ACC112 (cell line): ENCODE measurements at regions not wholly inside any gene's neighbourhood (a gene's known extent, or its start where the extent isn't known, plus 50 kb on each side); places are given as distances from the start of the nearest gene placed in this dataset.

Source experiments
- H2AFZ ChIP-seq: fragments of 200-600 bp; sonication (generic); one replicate; pipeline ENCODE4 v1.6.0; 2017; ENCODE audit warnings: antibody characterized with exemption, low read length; ENCODE audit not compliant: unreplicated experiment
- H3K27ac ChIP-seq: fragments of 200-600 bp; sonication (generic); 2 replicates; pipeline ENCODE4 v1.5.1; 2014; ENCODE audit warnings: low read depth, mild to moderate bottlenecking, antibody characterized with exemption, low read length, moderate library complexity
- H3K27me3 ChIP-seq: fragments of 200-600 bp; sonication (generic); 2 replicates; pipeline ENCODE4 v1.6.1; 2014; ENCODE audit warnings: mild to moderate bottlenecking, antibody characterized with exemption, low read length, moderate library complexity, mixed read lengths; ENCODE audit not compliant: insufficient read depth
- H3K36me3 ChIP-seq: fragments of 200-600 bp; sonication (generic); 2 replicates; pipeline ENCODE4 v1.6.1; 2016; ENCODE audit warnings: mild to moderate bottlenecking, antibody characterized with exemption, low read length, moderate library complexity, mixed read lengths; ENCODE audit not compliant: insufficient read depth
- H3K4me1 ChIP-seq: fragments of 200-600 bp; sonication (generic); one replicate; pipeline ENCODE4 v1.6.1; 2016; ENCODE audit warnings: low read length, mixed read lengths; ENCODE audit not compliant: insufficient read depth, unreplicated experiment, control insufficient read depth
- H3K4me3 ChIP-seq: fragments of 200-600 bp; sonication (generic); 2 replicates; pipeline ENCODE4 v1.5.1; 2014; ENCODE audit warnings: mild to moderate bottlenecking, low read depth, low read length
- H3K79me2 ChIP-seq: fragments of 200-600 bp; sonication (generic); one replicate; pipeline ENCODE4 v1.6.0; 2016; ENCODE audit warnings: low read length; ENCODE audit not compliant: control insufficient read depth, unreplicated experiment, insufficient read depth

GRCh38 chr9:75432888-75433287 is 344.6 kb downstream of the OSTF1 start:
- no peak overlapping the region for H3K27ac ChIP-seq
- H2AFZ ChIP-seq = no peak overlapping the region
- no peaks in the 10 kb centered on the region for H3K79me2 ChIP-seq
- no peak overlapping the region for H3K4me3 ChIP-seq
- H3K4me1 ChIP-seq = no peaks in the 10 kb centered on the region
- no peaks in the 10 kb centered on the region for H3K27me3 ChIP-seq
- H3K36me3 ChIP-seq = no peaks in the 10 kb centered on the region

GRCh38 chr9:75438716-75439115 is 350.4 kb downstream of the OSTF1 start:
- Histone ChIP-seq H3K36me3 (no peaks in the 10 kb centered on the region), H3K4me1 (no peaks in the 10 kb centered on the region), H3K4me3 (no peak overlapping the region), H2AFZ (no peak overlapping the region), H3K27me3 (no peaks in the 10 kb centered on the region), H3K79me2 (no peaks in the 10 kb centered on the region), H3K27ac (no peak overlapping the region)

GRCh38 chr9:75440914-75441313 is 352.6 kb downstream of the OSTF1 start:
- H2AFZ ChIP-seq = no peak overlapping the region
- H3K27me3 ChIP-seq = no peaks in the 10 kb centered on the region
- no peaks in the 10 kb centered on the region for H3K4me1 ChIP-seq
- H3K27ac ChIP-seq = no peak overlapping the region
- H3K36me3 ChIP-seq = no peaks in the 10 kb centered on the region
- H3K79me2 ChIP-seq = no peaks in the 10 kb centered on the region
- H3K4me3 ChIP-seq = no peak overlapping the region

GRCh38 chr9:75445144-75445543 is 356.8 kb downstream of the OSTF1 start:
- no peaks in the 10 kb centered on the region for H3K27me3 ChIP-seq
- no peaks in the 10 kb centered on the region for H3K79me2 ChIP-seq
- H2AFZ ChIP-seq = no peak overlapping the region
- H3K27ac ChIP-seq = no peak overlapping the region
- H3K4me3 ChIP-seq = no peak overlapping the region
- H3K4me1 ChIP-seq = no peaks in the 10 kb centered on the region
- H3K36me3 ChIP-seq = no peaks in the 10 kb centered on the region

- H3K4me3 ChIP-seq = no peak overlapping the region
- H3K27me3 ChIP-seq = no peaks in the 10 kb centered on the region
- H3K4me1 ChIP-seq = no peaks in the 10 kb centered on the region
- no peaks in the 10 kb centered on the region for H3K79me2 ChIP-seq
- no peaks in the 10 kb centered on the region for H3K36me3 ChIP-seq
- no peak overlapping the region for H2AFZ ChIP-seq
- H3K27ac ChIP-seq = no peak overlapping the region
Observed at GRCh38 chr9:75447281-75447680, 359.0 kb downstream of the OSTF1 start.

- Histone ChIP-seq H3K4me3 (no peak overlapping the region), H3K27me3 (no peaks in the 10 kb centered on the region), H3K4me1 (no peaks in the 10 kb centered on the region), H3K36me3 (no peaks in the 10 kb centered on the region), H3K79me2 (no peaks in the 10 kb centered on the region), H3K27ac (no peak overlapping the region), H2AFZ (no peak overlapping the region)
Observed at GRCh38 chr9:75448281-75448680, 360.0 kb downstream of the OSTF1 start.

GRCh38 chr9:75448955-75449354 is 360.6 kb downstream of the OSTF1 start:
- Histone ChIP-seq H2AFZ (no peak overlapping the region), H3K79me2 (no peaks in the 10 kb centered on the region)

GRCh38 chr9:75451045-75451444 is 362.7 kb downstream of the OSTF1 start:
- Histone ChIP-seq H3K4me1 (no peaks in the 10 kb centered on the region), H3K79me2 (no peaks in the 10 kb centered on the region), H3K36me3 (no peaks in the 10 kb centered on the region), H3K4me3 (no peak overlapping the region), H3K27ac (no peak overlapping the region), H2AFZ (no peak overlapping the region), H3K27me3 (no peaks in the 10 kb centered on the region)

More at GRCh38 chr9:75448955-75449354, 360.6 kb downstream of the OSTF1 start:
- Histone ChIP-seq H3K27me3 (no peaks in the 10 kb centered on the region), H3K4me3 (no peak overlapping the region), H3K4me1 (no peaks in the 10 kb centered on the region), H3K36me3 (no peaks in the 10 kb centered on the region), H3K27ac (no peak overlapping the region)

GRCh38 chr9:75451505-75451904 is 363.2 kb downstream of the OSTF1 start:
- H2AFZ ChIP-seq = no peak overlapping the region
- no peak overlapping the region for H3K4me3 ChIP-seq
- no peaks in the 10 kb centered on the region for H3K4me1 ChIP-seq
- no peaks in the 10 kb centered on the region for H3K36me3 ChIP-seq
- no peaks in the 10 kb centered on the region for H3K79me2 ChIP-seq
- no peaks in the 10 kb centered on the region for H3K27me3 ChIP-seq
- no peak overlapping the region for H3K27ac ChIP-seq

GRCh38 chr9:75452512-75452911 is 364.2 kb downstream of the OSTF1 start:
- Histone ChIP-seq H3K79me2 (no peaks in the 10 kb centered on the region), H2AFZ (no peak overlapping the region), H3K4me1 (no peaks in the 10 kb centered on the region), H3K27ac (no peak overlapping the region), H3K27me3 (no peaks in the 10 kb centered on the region), H3K4me3 (no peak overlapping the region), H3K36me3 (no peaks in the 10 kb centered on the region)

GRCh38 chr9:75454043-75454442 is 365.7 kb downstream of the OSTF1 start:
- Histone ChIP-seq H3K4me1 (no peaks in the 10 kb centered on the region), H3K36me3 (no peaks in the 10 kb centered on the region), H3K4me3 (no peak overlapping the region), H3K79me2 (no peaks in the 10 kb centered on the region), H3K27me3 (no peaks in the 10 kb centered on the region), H2AFZ (no peak overlapping the region), H3K27ac (no peak overlapping the region)
